ENCODE measurements at regions not wholly inside any gene's neighbourhood (a gene's known extent, or its start where the extent isn't known, plus 50 kb on each side); places are given as distances from the start of the nearest gene placed in this dataset.

GRCh38 chr12:126262829-126263228 is 1197.6 kb downstream of the AACS start:
- Histone ChIP-seq H3K23me2 (ENCODE audit: low read depth, low read length) (peaks cover 1% of the 10 kb centered on the region; the same call in 1 of the 2 replicates), H3K9ac (replicated peaks in 1 of 4; ENCODE audit: extremely low read depth in 1 of 4, low read depth in 3 of 4, low read length in 3 of 4) (no peak overlapping the region), H3K79me1 (ENCODE audit: low read depth, low read length) (no peaks in the 10 kb centered on the region), H3K79me2 (ENCODE audit: control insufficient read depth in 1 of 2, insufficient read depth in 2 of 2, low read length in 2 of 2) (no peaks in the 10 kb centered on the region), H2BK120ac (replicated peaks; ENCODE audit: low read depth, low read length) (no peak overlapping the region), H2AFZ (ENCODE audit: low read length) (no peak overlapping the region), H2BK5ac (ENCODE audit: low read depth, low read length) (no peak overlapping the region), H3K14ac (ENCODE audit: insufficient read length) (no peak overlapping the region), H4K20me1 (replicated peaks in 1 of 2; ENCODE audit: control insufficient read depth in 1 of 2, insufficient read depth in 2 of 2, low read length in 2 of 2) (no peaks in the 10 kb centered on the region), H4K5ac (ENCODE audit: insufficient read length, low read depth, low read length) (no peak overlapping the region), H3K18ac (ENCODE audit: extremely low read depth, low read length) (no peak overlapping the region), H3K23ac (ENCODE audit: insufficient read length) (no peak overlapping the region), H2BK12ac (ENCODE audit: low read depth, low read length) (no peak overlapping the region), H3K4me3 (ENCODE audit: extremely low read depth in 1 of 4, insufficient read depth in 2 of 4, low read depth in 3 of 4, low read length in 4 of 4) (no peak overlapping the region), H3K4me1 (replicated peaks in 1 of 4; ENCODE audit: control insufficient read depth in 3 of 4, insufficient read depth in 4 of 4, low read length in 3 of 4) (no peaks in the 10 kb centered on the region), H2BK15ac (ENCODE audit: low read length) (no peak overlapping the region), H3K27me3 (replicated peaks in 1 of 4; ENCODE audit: control insufficient read depth in 3 of 4, extremely low read depth in 1 of 4, insufficient read depth in 3 of 4, low read length in 3 of 4) (no peaks in the 10 kb centered on the region), H2AK5ac (ENCODE audit: low read depth, low read length) (no peak overlapping the region), H4K91ac (replicated peaks; ENCODE audit: insufficient read length, low read length) (no peak overlapping the region), H4K8ac (ENCODE audit: extremely low read depth, insufficient read depth, low read length) (no peak overlapping the region), H3K27ac (ENCODE audit: low read depth, low read length) (no peak overlapping the region), H3K4me2 (ENCODE audit: insufficient read depth in 1 of 2, low read depth in 2 of 2, low read length in 2 of 2) (no peak overlapping the region), H3K9me3 (ENCODE audit: insufficient read depth in 2 of 2, low read depth in 1 of 2, low read length in 1 of 2) (no peaks in the 10 kb centered on the region), H3K56ac (replicated peaks; ENCODE audit: insufficient read length, low read depth, low read length) (no peak overlapping the region), H3K4ac (replicated peaks; ENCODE audit: insufficient read length, low read depth, low read length) (no peak overlapping the region), H3K36me3 (ENCODE audit: control insufficient read depth in 2 of 4, insufficient read depth in 4 of 4, low read length in 3 of 4) (no peaks in the 10 kb centered on the region), H2BK20ac (ENCODE audit: low read length) (no peak overlapping the region)
- ChIA-PET CTCF (ENCODE audit: partially characterized antibody) (no interaction called here), POLR2A (ENCODE audit: partially characterized antibody) (no interaction called here)
- FAIRE-seq (no peak), DNase-seq (ENCODE audit: low read depth in 1 of 2, low spot score in 2 of 2) (no peak)
- WGBS, 2 experiments (ENCODE audit: extremely low coverage in 1 of 2, insufficient coverage in 1 of 2, insufficient read length in 1 of 2, insufficient replicate concordance in 2 of 2, low coverage in 1 of 2, low lambda C conversion rate in 2 of 2, missing lambda C conversion rate in 1 of 2): 89% methylated on average over 5 of the region's 5 CpGs; no CpG with 5 or more reads in 1 of the 2 experiments
- TF ChIP-seq JUND (IDR thresholded peaks at IDR 0.05; ENCODE audit: low read length): no peak
- TF ChIP-seq EP300 (IDR thresholded peaks at IDR 0.05; ENCODE audit: borderline replicate concordance in 1 of 2, low read depth in 2 of 2, low read length in 2 of 2): no peak
- no peak for TF ChIP-seq ZNF274 (IDR thresholded peaks at IDR 0.05; ENCODE audit: borderline replicate concordance, extremely low read depth, low read length)
- no peak for TF ChIP-seq RBBP5 (IDR thresholded peaks at IDR 0.05; ENCODE audit: borderline replicate concordance, low read depth, low read length)
- TF ChIP-seq YY1 (IDR thresholded peaks at IDR 0.05; ENCODE audit: low read depth, low read length): no peak
